Fibroblast of villous mesenchyme (primary cell): ENCODE measurements at regions not wholly inside any gene's neighbourhood (a gene's known extent, or its start where the extent isn't known, plus 50 kb on each side); places are given as distances from the start of the nearest gene placed in this dataset.

ENCODE experiments used
- DNase-seq: peaks from one replicate; pipeline ENCODE4 v3.0.0-alpha.2; 2010; ENCODE audit warnings: low read depth
- H3K4me3 ChIP-seq: 2 replicates; pipeline ENCODE4 v1.5.1; 2011; ENCODE audit warnings: low read depth, mild to moderate bottlenecking, low read length
- CTCF ChIP-seq: IDR thresholded peaks from 2 replicates; pipeline ENCODE4 v1.5.1; 2012; ENCODE audit warnings: low read depth, mild to moderate bottlenecking, low read length; ENCODE audit not compliant: insufficient read depth

- no peak overlapping the region for H3K4me3 ChIP-seq
- no peak for TF ChIP-seq CTCF
- DNase-seq: no peak
Measured at GRCh38 chr4:46491455-46491854, 101.5 kb upstream of the GABRA2 start.

GRCh38 chr4:46484881-46485280, 95.0 kb upstream of the GABRA2 start:
- H3K4me3 ChIP-seq: no peak overlapping the region
- DNase-seq: no peak
- no peak for TF ChIP-seq CTCF

GRCh38 chr4:46462733-46463132, 72.8 kb upstream of the GABRA2 start:
- no peak for TF ChIP-seq CTCF
- DNase-seq: no peak
- no peak overlapping the region for H3K4me3 ChIP-seq

- no peak for TF ChIP-seq CTCF
- H3K4me3 ChIP-seq: no peak overlapping the region
- DNase-seq: no peak
Measured at GRCh38 chr4:46459308-46459707, 69.4 kb upstream of the GABRA2 start.

- no peak for TF ChIP-seq CTCF
- no peak overlapping the region for H3K4me3 ChIP-seq
- DNase-seq: no peak
Measured at GRCh38 chr4:46450556-46450955, 60.6 kb upstream of the GABRA2 start.

GRCh38 chr4:46445710-46446314, 55.9 kb upstream of the GABRA2 start:
- no peak for TF ChIP-seq CTCF
- DNase-seq: no peak
- no peak overlapping the region for H3K4me3 ChIP-seq
